Spleen (tissue), 7 donors: ENCODE measurements at regions not wholly inside any gene's neighbourhood (a gene's known extent, or its start where the extent isn't known, plus 50 kb on each side); places are given as distances from the start of the nearest gene placed in this dataset.

Experiments
- CTCF ChIP-seq, 11 experiments: fragments of 200-600 bp in 7 of 11; fragments of 450-650 bp in 4 of 11; sonication (generic) in 4 of 11; IDR thresholded peaks in 8 of 11; conservative IDR thresholded peaks in 3 of 11; 1 replicate in 7 of 11; 2 replicates in 4 of 11; pipeline versions ENCODE4 v1.4.0 to v1.8.0; 2016 to 2021; ENCODE audit warnings: antibody characterized with exemption in 11 of 11, inconsistent platforms in 4 of 11, mild to moderate bottlenecking in 1 of 11
- POLR2A ChIP-seq, 3 donors: fragments of 450-650 bp; IDR thresholded peaks; one replicate each; pipeline ENCODE4 v1.5.1; 2017; ENCODE audit warnings: antibody characterized with exemption in 3 of 3, mild to moderate bottlenecking in 1 of 3
- donor health status: DM: no; HTN: no; CAD: no; lungs with moderate emphysema.
- donor health status: DM: no; HTN: no; CAD: no.
- donor health status: DM: no; HTN: no; CAD: no.

GRCh38 chr13:104021806-104022397 is 955.7 kb upstream of the SLC10A2 start:
- no peak for TF ChIP-seq CTCF (IDR thresholded peaks at IDR 0.05 in 8 of 11, conservative IDR thresholded peaks at IDR 0.05 in 3 of 11)
- no peak for TF ChIP-seq POLR2A (IDR thresholded peaks at IDR 0.05)
